ENCODE measurements at regions not wholly inside any gene's neighbourhood (a gene's known extent, or its start where the extent isn't known, plus 50 kb on each side); places are given as distances from the start of the nearest gene placed in this dataset.
"Not testable (repeated sequence)": the region's sequence is repeated elsewhere in the genome, so short reads cannot be mapped to it uniquely, and the experiment has no call there.

DNA sequence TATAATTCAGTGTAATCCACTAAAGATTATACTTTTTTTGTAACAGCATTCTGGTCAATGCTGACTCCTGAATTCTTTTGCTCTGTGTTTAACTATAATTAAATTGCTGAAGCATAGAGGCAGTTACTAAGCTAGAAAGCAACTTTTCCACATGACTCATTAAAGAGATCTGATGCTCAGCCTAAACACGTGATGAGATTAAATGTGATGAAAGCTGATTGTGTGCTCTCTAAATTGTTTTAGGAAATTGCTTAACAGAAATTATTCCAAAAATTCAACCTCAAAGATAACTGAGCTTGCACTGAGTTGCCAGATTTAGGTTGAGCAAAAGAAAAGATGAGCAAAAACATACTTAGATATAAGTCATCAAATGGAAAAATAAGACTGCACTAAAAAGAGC lies 1033.6 kb downstream of the FAM181B start:
- no peak for DNase-seq

GRCh38 chr11:81687057-81687456 lies 1046.6 kb downstream of the FAM181B start:
- no peak for DNase-seq

GRCh38 chr11:81674211-81674610 lies 1059.5 kb downstream of the FAM181B start:
- DNase-seq, result no peak

DNA sequence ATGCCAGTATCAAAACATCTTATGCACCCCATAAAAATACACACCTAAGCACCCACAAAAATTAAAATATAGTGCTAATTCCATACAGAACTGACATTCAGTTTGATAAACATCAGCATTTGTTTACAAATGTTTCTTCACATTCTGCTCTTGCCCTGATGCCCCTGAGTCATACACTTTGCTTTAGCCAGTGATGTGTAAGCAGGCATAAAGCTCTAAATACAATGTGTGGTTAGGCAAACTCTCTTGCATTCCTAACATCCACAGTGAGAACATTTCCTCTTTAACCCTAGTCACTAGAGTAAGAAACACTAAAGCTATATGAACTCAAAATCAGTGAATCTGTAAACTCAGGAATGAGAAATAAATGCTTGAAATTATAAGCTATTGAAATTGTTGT lies 1060.7 kb downstream of the FAM181B start:
- no peak for DNase-seq

- DNase-seq, result no peak
These were observed 1063.6 kb downstream of the FAM181B start for GRCh38 chr11:81669935-81670543.

- DNase-seq, result no peak
These were observed 1074.9 kb downstream of the FAM181B start for GRCh38 chr11:81658722-81659121.

DNA sequence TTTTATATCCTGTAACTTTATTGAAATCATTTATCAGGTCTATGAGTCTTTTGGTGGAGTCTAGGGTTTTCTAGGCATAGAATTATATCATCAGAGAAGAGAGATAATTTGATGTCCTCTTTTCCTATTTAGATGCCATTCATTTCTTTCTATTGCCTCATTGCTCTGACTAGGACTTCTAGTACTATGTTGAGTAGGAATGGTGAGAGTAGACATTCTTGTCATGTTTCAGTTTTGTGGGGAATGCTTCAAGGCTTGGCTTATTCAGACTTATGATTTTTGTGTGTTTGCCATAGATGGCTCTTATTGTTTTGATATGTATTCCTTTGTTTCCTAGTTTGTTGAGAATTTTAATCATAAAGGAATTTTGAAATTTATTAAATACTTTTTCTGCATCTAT lies 1078.3 kb downstream of the FAM181B start:
- DNase-seq, result no peak

DNA sequence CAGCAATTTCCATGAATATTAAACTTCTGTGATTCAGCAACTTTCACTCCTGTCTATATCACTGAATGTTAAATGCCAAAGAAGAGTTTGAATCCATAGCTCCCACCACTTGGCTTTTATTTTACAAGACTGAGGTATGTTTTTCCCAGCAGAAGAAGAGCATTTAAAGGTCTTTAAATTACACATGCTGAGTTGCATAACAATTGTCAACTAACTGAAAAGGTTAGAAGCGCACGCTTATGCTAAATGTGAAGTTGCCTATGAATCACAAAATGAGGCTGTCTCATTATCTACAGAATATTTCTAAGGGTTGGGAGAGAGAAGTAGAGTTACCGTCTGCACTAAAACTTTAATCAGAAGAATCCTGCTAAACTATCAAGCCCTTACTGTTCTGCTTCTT lies 1086.3 kb downstream of the FAM181B start:
- no peak for DNase-seq

- no peak for DNase-seq
These were observed 1089.3 kb downstream of the FAM181B start for GRCh38 chr11:81644239-81644840.

GRCh38 chr11:81634483-81634882 lies 1099.2 kb downstream of the FAM181B start:
- no peak for DNase-seq

GRCh38 chr11:81602508-81602907 lies 1131.2 kb downstream of the FAM181B start:
- DNase-seq, result no peak

DNA sequence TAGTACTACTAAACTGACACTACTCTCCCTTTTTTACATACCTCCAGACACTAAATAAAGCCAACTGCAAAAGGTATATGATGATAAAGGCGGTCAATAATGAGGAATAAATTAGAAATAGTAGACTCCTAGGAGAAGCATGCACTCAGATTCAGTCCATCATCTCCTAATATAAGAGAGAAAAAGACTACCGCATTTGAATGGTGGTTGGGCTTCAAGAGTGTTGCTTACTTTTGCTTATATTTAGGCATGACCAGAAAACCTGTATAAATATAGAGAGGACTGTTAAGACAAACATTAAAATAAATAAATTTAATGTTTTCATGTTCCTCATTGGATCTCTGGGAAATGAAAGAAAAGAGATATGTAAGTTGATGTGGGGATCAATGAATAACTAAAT lies 1137.0 kb downstream of the FAM181B start:
- no peak for DNase-seq

DNA sequence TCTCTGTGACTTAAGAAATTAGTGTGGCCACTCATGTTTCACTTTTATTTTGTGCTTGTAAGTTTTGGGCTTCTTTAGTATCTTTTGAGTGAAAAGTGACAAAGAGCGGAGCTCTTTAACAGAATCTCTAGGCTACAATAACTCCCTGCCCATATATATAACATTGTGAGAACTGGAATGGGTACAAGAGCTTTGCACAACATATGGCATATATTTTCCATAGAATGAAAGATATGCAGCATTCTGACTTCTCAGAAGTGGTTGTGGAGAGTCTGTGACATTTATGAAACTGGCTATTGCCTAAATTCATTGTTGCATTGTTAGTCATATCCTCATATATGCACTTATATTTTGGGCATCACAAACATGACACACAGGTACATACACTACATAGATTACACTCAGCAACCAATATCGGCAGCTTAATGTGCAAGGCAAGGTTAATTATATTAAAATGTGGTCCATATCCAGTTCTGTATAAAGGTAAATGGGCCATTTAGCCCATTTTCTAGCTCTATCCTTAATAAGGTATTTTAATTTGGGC lies 1148.2 kb downstream of the FAM181B start:
- no peak for DNase-seq

- DNase-seq, result no peak
These were observed 1154.3 kb downstream of the FAM181B start for GRCh38 chr11:81579339-81579738.

DNA sequence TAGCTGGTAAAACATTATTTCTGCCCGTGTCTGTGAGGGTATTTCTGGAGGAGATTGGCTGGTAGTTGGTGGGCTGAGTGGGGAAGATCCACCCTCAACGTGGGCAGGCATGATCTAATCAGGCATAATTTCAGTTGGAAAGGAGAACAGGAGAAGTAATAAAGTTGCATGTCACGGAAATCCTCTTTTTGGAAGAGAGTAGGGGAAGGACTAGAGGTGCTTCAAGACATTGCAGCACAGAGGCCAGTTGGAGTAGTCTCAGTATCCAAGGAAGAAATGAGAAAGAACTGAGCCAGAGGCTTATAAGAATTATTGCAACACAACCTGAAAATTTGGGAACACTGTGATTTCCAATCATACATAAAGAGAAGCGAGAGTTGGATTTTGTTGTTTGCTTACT lies 1155.1 kb downstream of the FAM181B start:
- DNase-seq, result no peak

DNA sequence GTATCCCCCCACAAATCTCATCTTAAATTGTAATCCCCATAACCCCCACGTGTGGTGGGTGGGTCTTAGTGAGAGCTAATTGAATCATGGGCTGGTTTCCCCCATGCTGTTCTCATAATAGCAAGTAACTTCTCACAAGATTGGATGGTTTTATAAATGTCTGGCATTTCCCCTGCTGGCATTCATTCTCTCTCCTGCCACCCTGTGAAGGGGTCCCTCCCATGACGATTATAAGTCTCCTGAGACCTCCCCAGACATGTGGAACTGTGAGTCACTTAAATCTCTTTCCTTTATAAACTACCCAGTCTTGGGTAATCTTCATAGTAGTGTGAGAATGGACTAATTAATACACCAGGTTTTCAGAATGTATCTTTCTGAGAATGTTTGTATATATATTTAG lies 1159.4 kb downstream of the FAM181B start:
- no peak for DNase-seq

GRCh38 chr11:81573367-81573766 lies 1160.3 kb downstream of the FAM181B start:
- no peak for DNase-seq

DNA sequence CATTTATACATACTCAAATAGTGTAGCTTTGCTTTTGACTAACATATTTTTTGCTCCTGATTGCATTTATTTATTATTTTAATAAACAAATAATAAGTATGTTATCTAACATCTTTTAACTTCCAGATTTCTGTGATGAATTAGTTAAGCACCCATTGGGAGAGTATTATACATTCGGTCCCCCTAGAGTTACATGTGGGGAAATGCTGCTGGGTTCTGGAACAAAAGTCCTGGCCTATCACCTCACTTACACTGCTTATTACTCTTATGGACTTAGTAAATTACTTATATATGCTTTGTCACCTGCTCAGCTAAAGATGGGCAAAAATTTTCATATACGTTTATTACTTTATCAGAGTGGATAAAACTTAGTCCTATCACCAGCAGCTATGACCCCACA lies 1163.0 kb downstream of the FAM181B start:
- no peak for DNase-seq

GRCh38 chr11:81569999-81570398 lies 1163.7 kb downstream of the FAM181B start:
- no peak for DNase-seq

- DNase-seq, result no peak
These were observed 1164.7 kb downstream of the FAM181B start for GRCh38 chr11:81568918-81569317.

DNA sequence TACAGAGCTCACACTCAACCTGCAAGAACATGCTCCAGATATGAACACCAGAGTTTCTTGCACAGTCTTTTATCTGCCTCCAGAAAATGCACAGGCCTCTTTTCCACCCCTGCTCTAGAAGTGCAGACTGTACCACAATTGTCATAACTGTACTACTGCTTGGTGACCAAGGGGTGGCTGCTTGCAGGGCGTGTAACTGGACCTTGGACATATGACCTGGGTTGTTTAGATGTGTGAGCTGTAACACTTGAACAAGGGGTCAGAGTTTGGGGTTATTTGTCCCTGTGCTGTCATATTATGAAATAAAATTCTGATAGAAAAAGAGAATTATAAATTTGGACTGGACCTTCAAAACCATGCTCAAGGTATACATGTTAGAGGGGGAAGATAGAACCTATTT lies 1185.5 kb downstream of the FAM181B start:
- no peak for DNase-seq

DNA sequence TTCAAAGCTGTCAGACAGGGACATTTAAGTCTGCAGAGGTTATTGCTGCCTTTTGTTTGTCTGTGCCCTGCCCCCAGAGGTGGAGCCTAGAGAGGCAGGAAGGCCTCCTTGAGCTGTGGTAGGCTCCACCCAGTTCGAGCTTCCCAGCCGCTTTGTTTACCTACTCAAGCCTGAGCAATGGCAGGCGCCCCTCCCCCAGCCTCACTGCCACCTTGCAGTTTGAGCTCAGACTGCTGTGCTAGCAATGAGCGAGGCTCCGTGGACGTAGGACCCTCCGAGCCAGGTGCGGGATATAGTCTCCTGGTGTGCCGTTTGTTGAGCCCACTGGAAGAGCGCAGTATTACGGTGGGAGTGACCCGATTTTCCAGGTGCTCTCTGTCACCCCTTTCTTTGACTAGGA lies 1193.9 kb downstream of the FAM181B start:
- DNase-seq, result not testable (repeated sequence)

- DNase-seq, result no peak
These were observed 1218.1 kb downstream of the FAM181B start for GRCh38 chr11:81515566-81515965.

DNA sequence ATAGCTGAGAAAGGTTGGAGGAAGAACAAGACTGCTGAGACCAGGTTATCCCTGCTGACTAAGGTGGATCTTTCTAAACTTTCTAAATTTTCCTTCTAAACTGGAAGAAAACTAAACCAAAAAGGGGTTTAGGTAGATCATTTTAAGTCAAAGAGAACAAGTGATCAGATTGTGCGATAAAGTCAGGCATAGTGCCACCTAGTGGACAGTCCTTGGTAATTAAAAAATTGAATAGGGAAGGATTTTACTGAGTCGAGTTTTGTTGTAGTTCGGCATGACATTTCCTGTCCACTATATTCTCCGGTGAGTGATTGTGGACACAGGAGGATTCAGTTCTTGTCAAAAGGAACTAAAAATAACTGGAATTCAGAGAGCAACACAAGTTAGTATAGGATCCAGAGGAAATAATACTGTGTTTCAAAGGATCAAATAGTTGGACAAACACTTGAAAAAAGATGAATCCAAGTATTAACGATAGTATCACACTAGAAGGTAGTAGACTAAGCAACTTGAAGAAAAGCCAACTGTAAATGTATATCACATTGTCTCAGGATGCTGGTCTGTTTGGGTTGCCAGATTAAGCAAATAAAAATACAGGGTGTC lies 1236.4 kb downstream of the FAM181B start:
- DNase-seq, result no peak

- DNase-seq, result no peak
These were observed 1237.1 kb downstream of the FAM181B start for GRCh38 chr11:81496601-81497000.
